ENCODE measurements at regions not wholly inside any gene's neighbourhood (a gene's known extent, or its start where the extent isn't known, plus 50 kb on each side); places are given as distances from the start of the nearest gene placed in this dataset.

DNA sequence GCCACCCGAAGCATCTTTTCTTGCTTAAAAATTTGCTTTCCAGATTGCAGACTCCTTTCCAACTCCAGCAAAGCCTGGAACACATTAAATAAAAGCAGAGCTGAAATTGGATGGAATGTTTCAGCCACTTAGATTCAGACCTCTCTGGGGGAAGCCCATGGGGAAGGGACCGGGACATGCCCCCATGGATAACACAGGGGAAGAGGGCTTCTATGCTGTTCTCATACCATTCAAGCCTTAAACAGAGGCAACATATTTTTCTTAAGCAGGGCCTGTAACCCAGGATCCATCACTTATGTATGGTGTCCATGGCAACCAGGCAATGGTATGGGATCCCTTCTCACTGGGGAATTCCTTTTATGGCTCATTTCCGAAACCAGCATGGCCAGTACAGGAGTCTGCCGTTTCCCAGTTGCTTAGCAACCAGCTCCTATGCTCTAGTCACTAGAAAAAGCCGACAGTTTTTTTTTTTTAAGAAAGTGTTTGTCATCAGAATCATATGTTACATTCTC lies 62.0 kb upstream of the MARCHF10 start:
- intact Hi-C loops (cut with micrococcal nuclease; ENCODE audit: unreplicated experiment) (no loop called here), in situ Hi-C loops (cut with HindIII; ENCODE audit: extremely low pct_ligation_motif_present, low pct_unique_long_range_greater_than_20kb) (no loop called here)
- TF ChIP-seq ZFP36L1 (CRISPR knock-in tag; IDR thresholded peaks at IDR 0.05) (no peak), RFX1 (IDR thresholded peaks at IDR 0.05) (peak; percentile 25; the same call in 1 of the 2 replicates)
- DNase-seq (ENCODE audit: low spot score) (no peak), ATAC-seq (no peak), FAIRE-seq (no peak)
- Histone ChIP-seq H3K9ac (ENCODE audit: insufficient read depth, low read depth, low read length) (no peak overlapping the region), H3K27me3 (ENCODE audit: control insufficient read depth in 1 of 2, insufficient read depth in 2 of 2, low read length in 2 of 2) (peaks cover 0 to 37% of the 10 kb centered on the region in 2 experiments; a peak in 4 of 5 replicates), H4K20me1 (ENCODE audit: insufficient read depth, low read length) (no peaks in the 10 kb centered on the region), H3K4me2 (ENCODE audit: low read depth, low read length) (no peak overlapping the region), H3K27ac (ENCODE audit: extremely low read length, insufficient read depth, low read length) (no peak overlapping the region), H3K36me3 (replicated peaks in 1 of 2; ENCODE audit: control insufficient read depth in 1 of 2, insufficient read depth in 2 of 2, low read length in 2 of 2) (no peaks in the 10 kb centered on the region), H3K9me3 (ENCODE audit: low read length) (no peaks in the 10 kb centered on the region), H3K4me1 (ENCODE audit: insufficient read depth, low read length) (no peaks in the 10 kb centered on the region), H3K4me3 (replicated peaks in 1 of 3; ENCODE audit: insufficient read depth in 1 of 3, low read depth in 2 of 3, low read length in 3 of 3) (no peak overlapping the region), H2AFZ (ENCODE audit: low read length) (no peak overlapping the region), H3K79me2 (ENCODE audit: insufficient read depth, low read length) (no peaks in the 10 kb centered on the region)
- 4% methylated on average over 5 of the region's 5 CpGs for WGBS (ENCODE audit: low lambda C conversion rate)
- no TSS peak for BruUV-seq (replicated peaks)
- ChIA-PET POLR2A (no interaction called here), CTCF (ENCODE audit: low intra/inter-chr PET ratio, low total read pairs) (no interaction called here)

DNA sequence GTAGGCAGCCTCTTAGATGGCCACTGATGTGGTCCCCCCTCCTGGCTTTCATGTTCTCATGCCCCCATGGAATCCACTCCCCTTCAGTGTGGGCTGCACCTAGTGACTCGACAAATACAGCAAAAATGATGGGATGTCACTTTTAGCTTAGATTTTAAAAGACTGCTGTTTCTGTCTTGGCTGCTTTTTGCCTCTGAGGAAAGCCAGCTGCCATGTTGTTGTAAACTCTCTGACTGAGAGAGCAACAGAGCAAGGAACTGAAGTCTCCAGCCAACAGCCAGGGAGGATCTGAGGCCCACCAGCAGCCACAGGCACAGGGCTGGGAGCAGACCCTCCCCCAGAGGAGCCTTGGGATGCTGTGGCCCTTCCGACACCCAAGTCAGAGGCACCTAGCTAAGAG lies 60.6 kb upstream of the MARCHF10 start:
- in situ Hi-C loops (cut with HindIII; ENCODE audit: extremely low pct_ligation_motif_present, low pct_unique_long_range_greater_than_20kb) (no loop called here), intact Hi-C loops (cut with micrococcal nuclease; ENCODE audit: unreplicated experiment) (no loop called here)
- H4K20me1 ChIP-seq (ENCODE audit: insufficient read depth, low read length) = no peaks in the 10 kb centered on the region
- no peaks in the 10 kb centered on the region for H3K4me1 ChIP-seq (ENCODE audit: insufficient read depth, low read length)
- H3K9ac ChIP-seq (ENCODE audit: insufficient read depth, low read depth, low read length) = no peak overlapping the region
- H3K36me3 ChIP-seq (replicated peaks in 1 of 2; ENCODE audit: control insufficient read depth in 1 of 2, insufficient read depth in 2 of 2, low read length in 2 of 2) = no peaks in the 10 kb centered on the region
- ATAC-seq (no peak), DNase-seq (ENCODE audit: low spot score) (no peak), FAIRE-seq (no peak)
- no peak overlapping the region for H3K4me2 ChIP-seq (ENCODE audit: low read depth, low read length)
- H3K79me2 ChIP-seq (ENCODE audit: insufficient read depth, low read length) = no peaks in the 10 kb centered on the region
- BruUV-seq (replicated peaks) = no TSS peak
- POLR2A ChIA-PET = no interaction called here
- no peak overlapping the region for H3K4me3 ChIP-seq (replicated peaks in 1 of 3; ENCODE audit: insufficient read depth in 1 of 3, low read depth in 2 of 3, low read length in 3 of 3)
- WGBS (ENCODE audit: low lambda C conversion rate) = 50% methylated on average over 2 of the region's 2 CpGs
- no peaks in the 10 kb centered on the region for H3K9me3 ChIP-seq (ENCODE audit: low read length)
- no peak overlapping the region for H3K27ac ChIP-seq (ENCODE audit: extremely low read length, insufficient read depth, low read length)
- CTCF ChIA-PET (ENCODE audit: low intra/inter-chr PET ratio, low total read pairs) = no interaction called here
- H3K27me3 ChIP-seq (ENCODE audit: control insufficient read depth in 1 of 2, insufficient read depth in 2 of 2, low read length in 2 of 2) = peaks cover 0 to 29% of the 10 kb centered on the region in 2 experiments; a peak in 4 of 5 replicates
- H2AFZ ChIP-seq (ENCODE audit: low read length) = no peak overlapping the region
- TF ChIP-seq, protein P1, sequence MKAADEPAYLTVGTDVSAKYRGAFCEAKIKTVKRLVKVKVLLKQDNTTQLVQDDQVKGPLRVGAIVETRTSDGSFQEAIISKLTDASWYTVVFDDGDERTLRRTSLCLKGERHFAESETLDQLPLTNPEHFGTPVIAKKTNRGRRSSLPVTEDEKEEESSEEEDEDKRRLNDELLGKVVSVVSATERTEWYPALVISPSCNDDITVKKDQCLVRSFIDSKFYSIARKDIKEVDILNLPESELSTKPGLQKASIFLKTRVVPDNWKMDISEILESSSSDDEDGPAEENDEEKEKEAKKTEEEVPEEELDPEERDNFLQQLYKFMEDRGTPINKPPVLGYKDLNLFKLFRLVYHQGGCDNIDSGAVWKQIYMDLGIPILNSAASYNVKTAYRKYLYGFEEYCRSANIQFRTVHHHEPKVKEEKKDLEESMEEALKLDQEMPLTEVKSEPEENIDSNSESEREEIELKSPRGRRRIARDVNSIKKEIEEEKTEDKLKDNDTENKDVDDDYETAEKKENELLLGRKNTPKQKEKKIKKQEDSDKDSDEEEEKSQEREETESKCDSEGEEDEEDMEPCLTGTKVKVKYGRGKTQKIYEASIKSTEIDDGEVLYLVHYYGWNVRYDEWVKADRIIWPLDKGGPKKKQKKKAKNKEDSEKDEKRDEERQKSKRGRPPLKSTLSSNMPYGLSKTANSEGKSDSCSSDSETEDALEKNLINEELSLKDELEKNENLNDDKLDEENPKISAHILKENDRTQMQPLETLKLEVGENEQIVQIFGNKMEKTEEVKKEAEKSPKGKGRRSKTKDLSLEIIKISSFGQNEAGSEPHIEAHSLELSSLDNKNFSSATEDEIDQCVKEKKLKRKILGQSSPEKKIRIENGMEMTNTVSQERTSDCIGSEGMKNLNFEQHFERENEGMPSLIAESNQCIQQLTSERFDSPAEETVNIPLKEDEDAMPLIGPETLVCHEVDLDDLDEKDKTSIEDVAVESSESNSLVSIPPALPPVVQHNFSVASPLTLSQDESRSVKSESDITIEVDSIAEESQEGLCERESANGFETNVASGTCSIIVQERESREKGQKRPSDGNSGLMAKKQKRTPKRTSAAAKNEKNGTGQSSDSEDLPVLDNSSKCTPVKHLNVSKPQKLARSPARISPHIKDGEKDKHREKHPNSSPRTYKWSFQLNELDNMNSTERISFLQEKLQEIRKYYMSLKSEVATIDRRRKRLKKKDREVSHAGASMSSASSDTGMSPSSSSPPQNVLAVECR (CRISPR knock-in tag; IDR thresholded peaks at IDR 0.05; ENCODE audit: borderline replicate concordance) = no peak
- TF ChIP-seq, protein P2, sequence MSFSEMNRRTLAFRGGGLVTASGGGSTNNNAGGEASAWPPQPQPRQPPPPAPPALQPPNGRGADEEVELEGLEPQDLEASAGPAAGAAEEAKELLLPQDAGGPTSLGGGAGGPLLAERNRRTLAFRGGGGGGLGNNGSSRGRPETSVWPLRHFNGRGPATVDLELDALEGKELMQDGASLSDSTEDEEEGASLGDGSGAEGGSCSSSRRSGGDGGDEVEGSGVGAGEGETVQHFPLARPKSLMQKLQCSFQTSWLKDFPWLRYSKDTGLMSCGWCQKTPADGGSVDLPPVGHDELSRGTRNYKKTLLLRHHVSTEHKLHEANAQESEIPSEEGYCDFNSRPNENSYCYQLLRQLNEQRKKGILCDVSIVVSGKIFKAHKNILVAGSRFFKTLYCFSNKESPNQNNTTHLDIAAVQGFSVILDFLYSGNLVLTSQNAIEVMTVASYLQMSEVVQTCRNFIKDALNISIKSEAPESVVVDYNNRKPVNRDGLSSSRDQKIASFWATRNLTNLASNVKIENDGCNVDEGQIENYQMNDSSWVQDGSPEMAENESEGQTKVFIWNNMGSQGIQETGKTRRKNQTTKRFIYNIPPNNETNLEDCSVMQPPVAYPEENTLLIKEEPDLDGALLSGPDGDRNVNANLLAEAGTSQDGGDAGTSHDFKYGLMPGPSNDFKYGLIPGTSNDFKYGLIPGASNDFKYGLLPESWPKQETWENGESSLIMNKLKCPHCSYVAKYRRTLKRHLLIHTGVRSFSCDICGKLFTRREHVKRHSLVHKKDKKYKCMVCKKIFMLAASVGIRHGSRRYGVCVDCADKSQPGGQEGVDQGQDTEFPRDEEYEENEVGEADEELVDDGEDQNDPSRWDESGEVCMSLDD (CRISPR knock-in tag; IDR thresholded peaks at IDR 0.05; ENCODE audit: borderline replicate concordance) = no peak
- TF ChIP-seq ZNF207 (IDR thresholded peaks at IDR 0.05; ENCODE audit: borderline replicate concordance) (no peak), GATAD2A (CRISPR knock-in tag; IDR thresholded peaks at IDR 0.05) (no peak)
